ENCODE measurements at regions not wholly inside any gene's neighbourhood (a gene's known extent, or its start where the extent isn't known, plus 50 kb on each side); places are given as distances from the start of the nearest gene placed in this dataset.

DNA sequence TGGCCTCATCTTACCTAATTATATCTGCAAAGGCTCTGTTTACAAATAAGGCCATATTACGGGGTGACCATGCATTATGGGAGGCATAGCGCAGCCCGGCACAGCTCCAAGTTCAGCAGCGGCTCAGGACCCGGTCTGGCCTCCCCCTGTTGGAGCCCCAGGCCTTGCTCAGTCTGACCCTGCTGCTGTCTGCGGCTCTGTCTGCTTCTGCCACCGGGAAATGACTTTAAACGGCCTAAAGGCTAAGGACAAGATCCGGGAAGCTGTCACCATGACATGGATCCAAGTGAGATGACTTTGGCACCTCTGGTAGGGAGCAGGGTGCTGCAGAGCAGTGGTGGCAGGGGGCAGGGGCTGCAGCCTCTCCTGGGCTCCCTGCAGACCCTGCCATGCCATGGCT, 140.6 kb upstream of the GSE1 start:
- Histone ChIP-seq H3K4me3 (peak overlapping the region; percentile 23; the same call in 1 of the 2 replicates), H4K20me1 (ENCODE audit: insufficient read depth) (no peaks in the 10 kb centered on the region), H3F3A (ENCODE audit: insufficient read depth, low read depth) (peaks cover 17% of the 10 kb centered on the region; the same call in 1 of the 2 replicates), H3K27me3 (ENCODE audit: insufficient read depth, low read depth) (no peaks in the 10 kb centered on the region), H3K9me3 (ENCODE audit: insufficient read depth, low read depth) (no peaks in the 10 kb centered on the region), H3K4me1 (replicated peaks; ENCODE audit: insufficient read depth) (peaks cover 39% of the 10 kb centered on the region), H3K27ac (peak overlapping the region; percentile 57; the same call in 1 of the 2 replicates), H3K4me2 (peak overlapping the region; percentile 75), H3K79me2 (ENCODE audit: low read depth) (no peaks in the 10 kb centered on the region), H2AFZ (no peak overlapping the region), H3K36me3 (ENCODE audit: low read depth) (no peaks in the 10 kb centered on the region), H3K9me2 (ENCODE audit: insufficient read depth) (no peaks in the 10 kb centered on the region)
- no peak for TF ChIP-seq EZH2 (IDR thresholded peaks at IDR 0.05; ENCODE audit: low read depth)
- TF ChIP-seq CTCF (conservative IDR thresholded peaks at IDR 0.05): no peak; the same call in 1 of the 2 replicates
- ChIA-PET POLR2A (ENCODE audit: unreplicated experiment) (interaction anchor here (0.7 kb wide), 2 partner anchors 82 to 103 kb away, joined by 3 to 6 read pairs; no protein-coding TSS in a partner anchor), CTCF (interaction anchor here (1.2 kb wide), 1 partner anchor 50 kb away, joined by 6 read pairs; no protein-coding TSS in a partner anchor)
- BruUV-seq (replicated peaks): no TSS peak
- DNase-seq: no peak
- intact Hi-C loops (cut with micrococcal nuclease; ENCODE audit: unreplicated experiment): loop anchor here (1.0 to 5.0 kb wide), 6 partner anchors 20 to 138 kb away; no protein-coding TSS in a partner anchor

DNA sequence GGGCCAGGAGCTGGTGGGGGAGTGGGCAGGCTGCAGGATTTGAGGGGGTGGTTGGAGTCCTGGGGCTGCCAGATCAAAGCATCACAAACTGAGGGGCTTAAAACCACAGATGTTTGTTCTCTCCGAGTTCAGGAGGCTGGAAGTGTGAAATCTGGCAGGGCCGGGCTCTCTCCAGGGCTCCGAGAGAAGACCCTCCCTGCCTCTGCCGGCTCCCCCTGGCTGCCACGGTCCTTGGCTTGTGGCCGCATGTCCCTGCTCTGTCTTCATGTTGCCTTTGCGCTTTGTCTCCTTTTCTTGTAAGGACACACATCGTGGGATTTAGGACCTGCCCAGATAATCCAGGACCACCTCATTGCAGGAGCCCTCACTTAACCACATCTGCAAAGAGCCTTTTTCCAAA, 139.8 kb upstream of the GSE1 start:
- intact Hi-C loops (cut with micrococcal nuclease; ENCODE audit: unreplicated experiment): loop anchor here (2.0 to 5.0 kb wide), 3 partner anchors 51 to 137 kb away; no protein-coding TSS in a partner anchor
- no peak overlapping the region for H2AFZ ChIP-seq
- peak overlapping the region; percentile 75 for H3K4me2 ChIP-seq
- H3K27me3 ChIP-seq (ENCODE audit: insufficient read depth, low read depth): no peaks in the 10 kb centered on the region
- no TSS peak for BruUV-seq (replicated peaks)
- H3K4me3 ChIP-seq: no peak overlapping the region
- no peaks in the 10 kb centered on the region for H3K36me3 ChIP-seq (ENCODE audit: low read depth)
- H3K9me2 ChIP-seq (ENCODE audit: insufficient read depth): no peaks in the 10 kb centered on the region
- no peak overlapping the region for H3K27ac ChIP-seq
- ChIA-PET CTCF (no interaction called here), POLR2A (ENCODE audit: unreplicated experiment) (interaction anchor here (0.6 to 0.8 kb wide), 2 partner anchors 41 to 84 kb away, joined by 6 read pairs; no protein-coding TSS in a partner anchor)
- peaks cover 17% of the 10 kb centered on the region; the same call in 1 of the 2 replicates for H3F3A ChIP-seq (ENCODE audit: insufficient read depth, low read depth)
- no peak for DNase-seq
- H4K20me1 ChIP-seq (ENCODE audit: insufficient read depth): no peaks in the 10 kb centered on the region
- H3K79me2 ChIP-seq (ENCODE audit: low read depth): no peaks in the 10 kb centered on the region
- no peaks in the 10 kb centered on the region for H3K9me3 ChIP-seq (ENCODE audit: insufficient read depth, low read depth)
- TF ChIP-seq EZH2 (IDR thresholded peaks at IDR 0.05; ENCODE audit: low read depth) (no peak), CTCF (conservative IDR thresholded peaks at IDR 0.05) (no peak)
- peaks cover 39% of the 10 kb centered on the region for H3K4me1 ChIP-seq (replicated peaks; ENCODE audit: insufficient read depth)

DNA sequence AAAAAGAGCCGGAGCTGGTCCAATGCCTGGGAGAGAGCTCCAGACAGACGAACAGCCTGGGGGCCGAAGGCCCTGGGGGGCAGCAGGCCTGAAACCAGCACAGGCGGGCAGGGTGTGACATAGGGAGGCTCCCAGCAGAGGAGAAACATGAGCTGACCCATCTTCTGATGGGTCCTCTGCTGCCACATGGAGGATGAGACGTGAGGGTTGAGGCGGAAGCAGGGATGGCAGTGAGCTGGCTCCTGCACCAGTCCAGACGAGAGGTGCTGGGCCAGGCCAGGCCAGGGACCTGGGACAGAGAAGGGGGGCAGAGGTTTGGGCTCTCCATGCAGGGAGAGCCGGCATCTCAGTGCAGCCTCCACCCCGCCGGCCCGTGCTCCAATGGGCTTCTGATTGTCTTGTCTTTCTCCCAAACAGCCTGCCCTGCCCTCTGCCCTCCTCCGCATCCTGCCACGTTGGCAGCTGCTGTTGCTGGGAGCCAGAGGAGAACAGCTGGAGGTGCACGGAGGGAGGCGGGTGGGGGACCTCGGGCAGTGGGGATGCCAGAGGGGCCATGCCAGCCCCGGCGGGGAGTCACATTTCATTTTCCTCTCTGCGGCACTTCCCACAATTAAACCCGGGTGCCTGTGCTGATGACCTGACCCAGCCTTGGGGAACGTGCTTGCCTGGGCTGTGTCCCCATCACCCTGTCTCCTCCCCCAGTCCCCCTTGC, 139.1 kb upstream of the GSE1 start:
- no peaks in the 10 kb centered on the region for H4K20me1 ChIP-seq (ENCODE audit: insufficient read depth)
- intact Hi-C loops (cut with micrococcal nuclease; ENCODE audit: unreplicated experiment): loop anchor here (2.0 to 5.0 kb wide), 3 partner anchors 52 to 137 kb away; no protein-coding TSS in a partner anchor
- peaks cover 17% of the 10 kb centered on the region; the same call in 1 of the 2 replicates for H3F3A ChIP-seq (ENCODE audit: insufficient read depth, low read depth)
- H3K4me3 ChIP-seq: no peak overlapping the region
- no peaks in the 10 kb centered on the region for H3K36me3 ChIP-seq (ENCODE audit: low read depth)
- POLR2A ChIA-PET (ENCODE audit: unreplicated experiment): interaction anchor here (0.6 to 0.8 kb wide), 2 partner anchors 40 to 83 kb away, joined by 6 read pairs; no protein-coding TSS in a partner anchor
- no peak overlapping the region for H2AFZ ChIP-seq
- CTCF ChIA-PET: interaction anchor here (0.5 to 0.7 kb wide), 2 partner anchors 83 to 101 kb away, joined by 6 to 9 read pairs; no protein-coding TSS in a partner anchor
- no TSS peak for BruUV-seq (replicated peaks)
- H3K4me1 ChIP-seq (replicated peaks; ENCODE audit: insufficient read depth): peaks cover 39% of the 10 kb centered on the region
- no peak overlapping the region for H3K27ac ChIP-seq
- DNase-seq: no peak
- TF ChIP-seq EZH2 (IDR thresholded peaks at IDR 0.05; ENCODE audit: low read depth) (no peak), CTCF (conservative IDR thresholded peaks at IDR 0.05) (no peak)
- no peaks in the 10 kb centered on the region for H3K27me3 ChIP-seq (ENCODE audit: insufficient read depth, low read depth)
- no peaks in the 10 kb centered on the region for H3K79me2 ChIP-seq (ENCODE audit: low read depth)
- H3K4me2 ChIP-seq: no peak overlapping the region
- no peaks in the 10 kb centered on the region for H3K9me2 ChIP-seq (ENCODE audit: insufficient read depth)
- no peaks in the 10 kb centered on the region for H3K9me3 ChIP-seq (ENCODE audit: insufficient read depth, low read depth)

Data from PC-9 (cell line).